GM23338 (cell line): ENCODE measurements at regions not wholly inside any gene's neighbourhood (a gene's known extent, or its start where the extent isn't known, plus 50 kb on each side); places are given as distances from the start of the nearest gene placed in this dataset.

Experiments
- CREB1 ChIP-seq: fragments of 250-450 bp; sonication (Bioruptor Pico); IDR thresholded peaks from 2 replicates; pipeline ENCODE4 v1.5.0; 2020; ENCODE audit warnings: low read depth, mild to moderate bottlenecking, moderate library complexity
- CTCF ChIP-seq, 2 experiments: fragments of 200-600 bp in 1 of 2; sonication (generic) in 1 of 2; conservative IDR thresholded peaks; 2 replicates each; pipeline versions ENCODE4 v1.5.1 to v1.6.1; 2016 to 2017; ENCODE audit warnings: antibody characterized with exemption in 2 of 2, low read depth in 2 of 2, mild to moderate bottlenecking in 2 of 2, moderate library complexity in 1 of 2
- POLR2AphosphoS5 ChIP-seq: IDR thresholded peaks from 2 replicates; pipeline ENCODE4 v1.6.1; 2016; ENCODE audit warnings: antibody characterized with exemption, low read depth
- ZNF331 ChIP-seq: fragments of 250-450 bp; sonication (Bioruptor Pico); IDR thresholded peaks from 2 replicates; pipeline ENCODE4 v1.5.0; 2020; ENCODE audit warnings: low read depth, mild to moderate bottlenecking, moderate library complexity

DNA sequence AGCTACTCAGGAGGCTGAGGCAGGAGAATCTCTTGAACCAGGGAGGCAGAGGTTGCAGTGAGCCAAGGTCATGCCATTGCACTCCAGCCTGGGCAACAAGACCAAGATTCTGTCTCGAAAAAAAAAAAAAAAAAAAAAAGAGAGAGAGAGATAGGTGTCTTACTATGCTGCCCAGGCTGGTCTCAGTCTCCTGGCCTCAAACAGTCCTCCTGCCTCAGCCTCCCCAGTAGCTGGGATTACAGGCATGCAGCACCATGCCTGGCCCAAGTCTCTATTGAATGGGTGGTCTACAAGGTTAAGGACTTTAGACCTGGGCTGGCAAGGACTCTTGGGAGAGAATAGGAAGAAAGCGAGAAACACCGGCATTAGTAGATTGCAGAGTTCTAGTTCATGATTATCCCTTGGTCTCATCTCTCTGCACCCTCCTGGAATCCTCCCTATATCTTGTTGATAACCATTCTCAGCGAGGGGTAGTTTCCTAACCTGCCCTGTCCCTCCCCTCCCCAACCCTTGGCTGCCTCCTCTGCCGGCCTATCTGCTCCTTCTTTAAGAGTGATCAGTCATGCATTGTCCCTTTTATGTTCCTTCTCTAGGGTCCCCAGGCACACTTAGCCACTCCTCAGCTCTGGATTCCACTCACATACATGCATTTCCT, 128.1 kb upstream of the MAP1LC3B2 start:
- TF ChIP-seq CTCF (conservative IDR thresholded peaks at IDR 0.05; ENCODE audit: low read depth in 2 of 2): no peak
- no peak for TF ChIP-seq ZNF331
- TF ChIP-seq CREB1: no peak
- TF ChIP-seq POLR2AphosphoS5: no peak
